Dermis microvascular lymphatic vessel endothelial cell (primary cell): ENCODE measurements at regions not wholly inside any gene's neighbourhood (a gene's known extent, or its start where the extent isn't known, plus 50 kb on each side); places are given as distances from the start of the nearest gene placed in this dataset.

ENCODE experiments used
- DNase-seq, 2 donors: peaks; one replicate each; pipeline versions ENCODE4 v3.0.0 to v3.0.0-alpha.2; 2010; ENCODE audit warnings: low read depth in 2 of 2

GRCh38 chr15:75131269-75131643 is 70.4 kb upstream of the C15orf39 start:
- no peak for DNase-seq

GRCh38 chr15:75134748-75135147 is 66.9 kb upstream of the C15orf39 start:
- DNase-seq = no peak

- DNase-seq = no peak
Observed at GRCh38 chr15:75136118-75136517, 65.6 kb upstream of the C15orf39 start.

DNA sequence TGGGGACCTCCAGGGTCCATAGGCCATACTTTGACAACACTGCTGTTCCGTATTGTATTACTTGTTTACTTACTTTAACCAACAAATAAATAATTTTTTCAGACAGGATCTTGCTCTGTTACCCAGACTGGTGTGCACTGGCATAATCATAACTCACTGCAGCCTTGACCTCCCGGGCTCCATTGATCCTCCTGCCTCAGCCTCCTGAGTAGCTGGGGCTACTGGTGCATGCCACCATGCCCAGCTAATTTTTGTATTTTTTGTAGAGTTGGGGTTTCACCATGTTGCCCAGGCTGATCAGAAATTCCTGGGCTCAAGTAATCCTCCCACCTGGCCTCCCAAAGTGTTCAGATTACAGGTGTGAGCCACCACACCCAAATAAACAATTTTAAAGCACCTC is 64.9 kb upstream of the C15orf39 start:
- no peak for DNase-seq

- no peak for DNase-seq
Observed at GRCh38 chr15:75138016-75138999, 63.4 kb upstream of the C15orf39 start.

DNA sequence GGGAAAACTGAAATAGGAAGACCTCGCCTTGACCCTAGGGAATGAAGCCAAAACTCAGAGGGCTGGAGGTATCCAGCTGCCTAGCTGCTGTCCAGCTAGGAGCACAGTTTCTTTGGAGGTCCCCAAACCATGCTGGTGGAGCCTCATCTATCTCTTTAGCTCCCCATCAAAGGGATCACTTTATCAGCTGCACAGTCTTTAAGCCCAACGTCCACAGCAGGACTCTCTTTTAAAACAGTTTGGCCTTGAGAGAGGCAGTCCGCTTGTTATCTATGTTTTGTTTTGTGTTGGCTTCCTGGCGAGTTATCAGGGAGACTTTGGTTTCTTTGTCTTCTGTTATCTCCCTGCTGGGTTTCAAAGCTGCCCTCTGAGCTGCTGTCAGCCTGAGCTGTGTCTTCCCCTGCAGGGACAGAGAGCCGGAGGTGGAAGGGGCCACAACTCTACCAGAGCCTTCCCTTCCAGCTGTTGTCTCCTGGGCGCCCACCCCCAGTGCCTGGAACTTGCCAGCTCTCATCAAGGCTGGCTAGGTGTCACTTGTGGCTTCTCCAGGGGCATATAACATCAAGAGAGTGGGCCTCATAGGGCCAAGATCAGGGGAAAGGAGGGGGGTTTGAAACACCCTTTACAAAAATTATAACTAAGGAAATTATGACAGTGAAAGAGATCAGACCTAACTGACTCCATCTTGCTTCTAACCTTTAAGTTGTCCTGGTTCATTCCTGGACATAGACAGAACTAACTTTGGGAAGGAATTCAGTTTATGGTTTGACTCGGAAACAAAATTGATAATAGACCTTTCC is 61.4 kb upstream of the C15orf39 start:
- no peak for DNase-seq

DNA sequence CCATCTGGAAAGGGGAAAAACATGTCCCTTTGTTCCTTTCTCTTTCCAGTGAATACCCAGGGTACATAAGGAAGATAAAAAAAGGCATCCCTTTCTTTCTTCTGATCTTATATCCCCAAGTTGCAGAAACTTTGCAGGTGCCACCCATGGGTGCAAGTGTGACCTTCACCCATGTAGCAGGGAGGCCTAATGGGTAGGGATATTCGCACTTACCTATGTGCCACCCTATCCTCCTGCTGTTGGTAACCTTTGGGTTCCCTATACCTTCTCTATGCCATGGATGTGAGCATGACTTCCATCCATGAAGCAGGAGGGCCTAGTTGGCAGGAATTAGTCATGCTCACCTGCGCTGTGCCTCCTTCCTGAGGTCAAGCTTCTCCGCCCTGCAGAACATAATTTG is 59.2 kb upstream of the C15orf39 start:
- no peak for DNase-seq

- DNase-seq = no peak
Observed at GRCh38 chr15:75143738-75144334, 57.8 kb upstream of the C15orf39 start.

DNA sequence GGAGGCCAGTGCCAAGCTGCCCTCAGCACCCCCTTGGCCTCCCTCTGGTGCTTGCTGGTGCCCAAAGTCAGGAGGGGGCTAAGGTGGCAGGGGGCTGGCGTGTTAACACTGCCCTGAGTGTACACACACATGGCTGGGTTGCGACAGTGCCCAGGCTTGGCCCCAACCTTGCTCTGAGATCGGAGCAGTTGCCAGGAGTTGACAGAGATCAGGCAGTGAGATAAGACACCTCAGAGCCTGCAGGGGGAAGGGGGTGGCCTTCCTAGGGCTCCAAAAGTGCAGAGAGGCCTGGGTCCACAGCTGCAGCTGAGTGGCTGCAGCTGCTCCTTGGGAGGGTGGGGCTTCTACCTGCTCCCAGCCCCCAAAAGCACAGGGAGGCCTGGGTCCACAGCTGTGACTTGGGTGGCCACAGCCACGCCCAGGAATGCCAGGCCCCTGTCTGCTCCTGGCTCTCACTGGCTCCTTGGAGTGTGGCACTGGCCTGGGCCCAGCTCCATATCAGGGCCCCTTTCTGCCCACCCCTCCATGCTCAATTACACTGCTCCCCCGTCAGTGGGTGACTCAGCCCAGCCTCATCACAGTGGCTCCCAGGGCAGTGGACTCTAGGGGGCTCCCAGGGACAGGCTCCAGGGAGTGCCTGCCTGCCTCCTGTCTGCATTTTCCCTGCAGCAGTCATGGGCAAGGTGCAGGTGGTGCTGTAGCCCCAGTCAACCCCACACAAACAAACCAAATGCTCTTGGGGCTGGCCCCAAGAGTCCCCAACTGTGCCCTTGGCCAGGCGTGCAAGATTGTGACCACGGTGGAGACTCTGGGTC is 56.4 kb upstream of the C15orf39 start:
- DNase-seq = no peak

- DNase-seq = no peak
Observed at GRCh38 chr15:75148280-75148679, 53.4 kb upstream of the C15orf39 start.

GRCh38 chr15:75149867-75150709 is 51.6 kb upstream of the C15orf39 start:
- no peak for DNase-seq

GRCh38 chr15:75151214-75152128 is 50.2 kb upstream of the C15orf39 start:
- DNase-seq = no peak
